Activated CD4-positive, alpha-beta memory T cell treated with anti-CD3 and anti-CD28 coated beads for 36 hours (primary cell): ENCODE measurements at regions not wholly inside any gene's neighbourhood (a gene's known extent, or its start where the extent isn't known, plus 50 kb on each side); places are given as distances from the start of the nearest gene placed in this dataset.

Experiments
- CTCF ChIA-PET: fragments of 350-600 bp; sonication (Branson Sonifier 250); formaldehyde crosslinking; loops from one replicate; lab custom pipeline; 2021; ENCODE audit warnings: antibody characterized with exemption, inconsistent platforms; lab: Charles Lee
- POLR2A ChIA-PET: fragments of 350-600 bp; sonication (Branson Sonifier 250); formaldehyde crosslinking; loops from one replicate; lab custom pipeline; 2021; ENCODE audit warnings: antibody characterized with exemption; lab: Charles Lee
- DNase-seq: peaks from one replicate; pipeline ENCODE4 v3.0.0-alpha.2; 2020
- H3K27ac Mint-ChIP-seq: one replicate; pipeline ENCODE4 v1.8.0; 2021; ENCODE audit warnings: mixed read lengths
- H3K27me3 Mint-ChIP-seq: one replicate; pipeline ENCODE4 v1.8.0; 2021; ENCODE audit warnings: mixed read lengths
- H3K36me3 Mint-ChIP-seq: one replicate; pipeline ENCODE4 v1.8.0; 2021; ENCODE audit warnings: mixed read lengths
- H3K4me1 Mint-ChIP-seq: one replicate; pipeline ENCODE4 v1.8.0; 2021; ENCODE audit warnings: low read depth, mixed read lengths
- H3K4me3 Mint-ChIP-seq: one replicate; pipeline ENCODE4 v1.8.0; 2021; ENCODE audit warnings: mild to moderate bottlenecking, mixed read lengths
- H3K9me3 Mint-ChIP-seq: one replicate; pipeline ENCODE4 v1.8.0; 2021; ENCODE audit warnings: mixed read lengths
- intact Hi-C: fragments of 100-400 bp; cut with micrococcal nuclease; formaldehyde crosslinking; loops from one replicate; pipeline ENCODE4 v1.15.1; 2023

- ChIA-PET POLR2A (no interaction called here), CTCF (no interaction called here)
- H3K4me3 Mint-ChIP-seq: no peak overlapping the region
- H3K9me3 Mint-ChIP-seq: no peaks in the 10 kb centered on the region
- H3K27ac Mint-ChIP-seq: no peak overlapping the region
- no peak for DNase-seq
- H3K36me3 Mint-ChIP-seq: no peaks in the 10 kb centered on the region
- peaks cover 50% of the 10 kb centered on the region for H3K27me3 Mint-ChIP-seq
- intact Hi-C loops: no loop called here
- peaks cover 15% of the 10 kb centered on the region for H3K4me1 Mint-ChIP-seq
Observed at GRCh38 chr18:76654577-76654976, 159.5 kb upstream of the ZNF516 start.

DNA sequence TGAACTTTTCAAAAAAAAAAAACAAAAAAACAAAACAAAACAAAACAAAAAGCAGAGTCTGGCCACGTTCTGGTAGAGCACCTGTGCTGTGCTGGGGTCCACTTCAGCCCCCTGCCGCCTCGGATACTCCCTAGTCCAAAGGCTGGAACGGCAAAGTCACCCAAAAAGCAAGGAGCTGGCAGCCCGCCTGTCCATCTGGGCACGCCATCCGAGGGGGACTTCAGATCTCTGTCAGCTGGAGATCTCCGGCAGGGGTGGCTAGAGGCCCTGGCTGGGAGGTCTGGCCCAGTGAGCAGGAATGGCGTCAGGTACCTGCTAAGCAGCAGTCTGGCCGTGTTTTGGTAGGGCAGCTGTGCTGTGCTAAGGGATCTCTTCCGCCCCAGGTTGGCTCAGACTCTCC is 152.3 kb upstream of the ZNF516 start:
- H3K4me1 Mint-ChIP-seq: peaks cover 2% of the 10 kb centered on the region
- no peak overlapping the region for H3K27ac Mint-ChIP-seq
- H3K9me3 Mint-ChIP-seq: no peaks in the 10 kb centered on the region
- peaks cover 13% of the 10 kb centered on the region for H3K27me3 Mint-ChIP-seq
- ChIA-PET CTCF (no interaction called here), POLR2A (no interaction called here)
- no peak overlapping the region for H3K4me3 Mint-ChIP-seq
- no peaks in the 10 kb centered on the region for H3K36me3 Mint-ChIP-seq
- intact Hi-C loops: no loop called here
- no peak for DNase-seq

DNA sequence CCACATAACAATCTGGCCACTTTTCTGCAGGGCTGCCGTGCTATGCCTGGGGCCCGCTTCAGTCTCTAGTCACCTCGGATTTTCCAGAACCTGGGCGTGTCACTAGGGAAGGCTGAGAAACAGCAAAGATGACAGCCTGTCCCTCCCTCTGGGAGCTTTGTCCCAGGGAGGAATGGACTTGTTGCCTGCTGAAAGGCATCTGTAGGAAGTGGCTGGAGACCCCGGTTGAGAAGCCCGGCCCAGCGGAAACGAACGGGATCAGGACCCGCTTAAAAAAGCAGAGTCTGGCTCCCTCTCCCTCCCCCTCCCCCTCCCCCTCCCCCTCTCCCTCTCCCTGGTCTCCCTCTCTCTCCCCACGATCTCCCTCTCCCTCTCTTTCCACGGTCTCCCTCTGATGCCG is 149.5 kb upstream of the ZNF516 start:
- ChIA-PET CTCF (interaction anchor here (1.1 kb wide), 1 partner anchor 65 kb away, joined by 4 read pairs; no protein-coding TSS in a partner anchor), POLR2A (no interaction called here)
- Mint-ChIP-seq H3K9me3 (no peaks in the 10 kb centered on the region), H3K27me3 (peaks cover 2% of the 10 kb centered on the region), H3K36me3 (no peaks in the 10 kb centered on the region), H3K4me1 (peaks cover 2% of the 10 kb centered on the region), H3K4me3 (no peak overlapping the region), H3K27ac (no peak overlapping the region)
- DNase-seq: no peak
- intact Hi-C loops: no loop called here

GRCh38 chr18:76643996-76644395 is 149.0 kb upstream of the ZNF516 start:
- no peaks in the 10 kb centered on the region for H3K36me3 Mint-ChIP-seq
- intact Hi-C loops: no loop called here
- no peak overlapping the region for H3K4me3 Mint-ChIP-seq
- DNase-seq: peak; percentile 17
- no peak overlapping the region for H3K27ac Mint-ChIP-seq
- H3K4me1 Mint-ChIP-seq: peaks cover 2% of the 10 kb centered on the region
- no peaks in the 10 kb centered on the region for H3K9me3 Mint-ChIP-seq
- ChIA-PET POLR2A (interaction anchor here (0.6 kb wide), 1 partner anchor 43 kb away, joined by 4 read pairs; no protein-coding TSS in a partner anchor), CTCF (interaction anchor here (1.1 kb wide), 1 partner anchor 66 kb away, joined by 4 read pairs; no protein-coding TSS in a partner anchor)
- H3K27me3 Mint-ChIP-seq: no peaks in the 10 kb centered on the region

GRCh38 chr18:76643199-76643598 is 148.2 kb upstream of the ZNF516 start:
- Mint-ChIP-seq H3K36me3 (no peaks in the 10 kb centered on the region), H3K9me3 (no peaks in the 10 kb centered on the region), H3K4me1 (peaks cover 2% of the 10 kb centered on the region), H3K27me3 (peaks cover 1% of the 10 kb centered on the region), H3K27ac (no peak overlapping the region), H3K4me3 (no peak overlapping the region)
- no peak for DNase-seq
- ChIA-PET CTCF (no interaction called here), POLR2A (interaction anchor here (0.6 kb wide), 1 partner anchor 44 kb away, joined by 4 read pairs; no protein-coding TSS in a partner anchor)
- intact Hi-C loops: no loop called here

- no peak for DNase-seq
- Mint-ChIP-seq H3K9me3 (no peaks in the 10 kb centered on the region), H3K4me3 (no peak overlapping the region), H3K4me1 (peaks cover 2% of the 10 kb centered on the region), H3K36me3 (no peaks in the 10 kb centered on the region), H3K27ac (no peak overlapping the region), H3K27me3 (peaks cover 6% of the 10 kb centered on the region)
- intact Hi-C loops: no loop called here
- POLR2A ChIA-PET: no interaction called here
- CTCF ChIA-PET: interaction anchor here (0.6 kb wide), 1 partner anchor 26 kb away, joined by 3 read pairs; no protein-coding TSS in a partner anchor
Observed at GRCh38 chr18:76640438-76640837, 145.4 kb upstream of the ZNF516 start.

DNA sequence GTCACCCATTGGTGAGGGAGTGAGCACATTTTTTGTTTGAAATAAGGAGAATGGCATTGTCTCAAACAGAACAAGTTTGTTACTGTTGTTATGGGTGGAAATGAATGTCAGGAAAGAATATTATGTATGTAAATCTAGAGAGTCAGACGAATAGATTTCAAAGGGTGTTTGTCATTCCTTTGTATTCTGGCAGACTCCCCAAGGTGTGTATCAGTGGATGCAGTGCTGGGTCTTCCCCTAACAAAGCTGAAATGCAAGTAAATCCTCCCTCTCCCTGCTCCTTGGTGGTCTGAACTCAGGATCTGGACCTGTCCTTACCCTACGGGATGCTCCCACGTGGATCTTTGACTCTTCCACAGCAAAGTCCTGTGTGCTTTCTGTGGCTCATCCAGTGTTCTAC is 139.5 kb upstream of the ZNF516 start:
- peaks cover 13% of the 10 kb centered on the region for H3K27me3 Mint-ChIP-seq
- DNase-seq: no peak
- H3K9me3 Mint-ChIP-seq: no peaks in the 10 kb centered on the region
- no peaks in the 10 kb centered on the region for H3K36me3 Mint-ChIP-seq
- CTCF ChIA-PET: no interaction called here
- H3K27ac Mint-ChIP-seq: no peak overlapping the region
- intact Hi-C loops: no loop called here
- H3K4me1 Mint-ChIP-seq: no peaks in the 10 kb centered on the region
- POLR2A ChIA-PET: no interaction called here
- no peak overlapping the region for H3K4me3 Mint-ChIP-seq

DNA sequence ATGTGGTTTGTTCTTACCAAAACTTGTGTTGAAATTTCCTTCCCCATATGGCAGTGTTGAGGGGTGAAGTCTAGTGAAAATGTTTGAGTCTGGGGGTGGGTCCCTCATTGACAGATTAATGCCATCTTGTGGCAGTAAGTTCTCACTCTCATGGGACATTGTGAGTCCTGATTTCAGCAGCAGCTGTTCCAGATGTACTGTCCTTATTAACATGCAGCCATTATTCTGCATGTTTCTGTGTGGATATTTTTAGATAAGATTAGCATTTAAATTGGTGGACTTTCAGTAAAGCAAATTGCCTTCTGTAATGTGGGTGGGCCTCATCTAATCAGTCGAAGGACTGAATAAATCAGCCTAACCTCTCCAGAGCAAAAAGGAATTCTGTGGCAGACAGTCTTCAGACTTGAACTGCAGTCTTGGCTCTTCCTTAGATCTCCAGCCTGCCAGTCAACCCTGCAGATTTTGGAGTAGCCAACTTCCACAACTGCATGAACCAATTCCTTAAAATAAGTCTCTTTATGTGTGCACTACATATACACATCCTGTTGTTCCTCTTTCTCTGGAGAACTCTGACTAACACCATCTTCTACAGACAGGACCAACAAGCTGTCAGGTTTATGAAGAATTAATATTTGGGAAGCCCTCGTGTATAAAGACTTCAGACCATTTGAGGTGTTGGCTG is 138.7 kb upstream of the ZNF516 start:
- CTCF ChIA-PET: no interaction called here
- Mint-ChIP-seq H3K27me3 (peaks cover 13% of the 10 kb centered on the region), H3K27ac (no peak overlapping the region), H3K9me3 (no peaks in the 10 kb centered on the region), H3K4me1 (no peaks in the 10 kb centered on the region), H3K36me3 (no peaks in the 10 kb centered on the region), H3K4me3 (no peak overlapping the region)
- POLR2A ChIA-PET: no interaction called here
- intact Hi-C loops: no loop called here
- DNase-seq: no peak

GRCh38 chr18:76627444-76627843 is 132.4 kb upstream of the ZNF516 start:
- no peak overlapping the region for H3K4me3 Mint-ChIP-seq
- intact Hi-C loops: no loop called here
- CTCF ChIA-PET: interaction anchor here (1.4 kb wide), 1 partner anchor 82 kb away, joined by 3 read pairs; no protein-coding TSS in a partner anchor
- no peak for DNase-seq
- H3K27ac Mint-ChIP-seq: no peak overlapping the region
- peaks cover 2% of the 10 kb centered on the region for H3K9me3 Mint-ChIP-seq
- H3K27me3 Mint-ChIP-seq: peaks cover 19% of the 10 kb centered on the region
- no peaks in the 10 kb centered on the region for H3K36me3 Mint-ChIP-seq
- no peaks in the 10 kb centered on the region for H3K4me1 Mint-ChIP-seq
- POLR2A ChIA-PET: no interaction called here

GRCh38 chr18:76626991-76627390 is 131.9 kb upstream of the ZNF516 start:
- CTCF ChIA-PET: interaction anchor here (1.4 kb wide), 1 partner anchor 83 kb away, joined by 3 read pairs; no protein-coding TSS in a partner anchor
- peaks cover 2% of the 10 kb centered on the region for H3K9me3 Mint-ChIP-seq
- POLR2A ChIA-PET: no interaction called here
- H3K27me3 Mint-ChIP-seq: peaks cover 21% of the 10 kb centered on the region
- H3K4me3 Mint-ChIP-seq: no peak overlapping the region
- no peaks in the 10 kb centered on the region for H3K36me3 Mint-ChIP-seq
- DNase-seq: no peak
- H3K4me1 Mint-ChIP-seq: no peaks in the 10 kb centered on the region
- intact Hi-C loops: no loop called here
- no peak overlapping the region for H3K27ac Mint-ChIP-seq

DNA sequence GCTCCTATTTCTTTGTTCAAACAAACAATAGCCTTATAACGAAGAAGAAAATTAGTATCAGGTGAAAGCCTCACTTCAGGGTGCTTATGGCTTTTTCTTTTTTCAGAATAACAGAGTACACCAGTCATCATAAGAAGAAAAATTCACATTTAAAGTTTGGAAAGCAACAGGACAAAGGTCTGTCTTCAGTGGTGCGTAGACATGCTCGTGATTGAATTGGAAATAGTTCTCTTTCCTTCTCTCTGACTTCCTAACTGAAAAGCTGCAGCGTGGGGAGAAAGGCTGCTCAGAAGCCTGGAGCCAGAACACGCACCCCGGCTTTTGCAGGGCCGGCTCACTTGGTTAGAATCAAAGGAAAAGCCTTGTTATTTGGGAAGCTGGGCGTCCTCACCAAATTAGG is 127.6 kb upstream of the ZNF516 start:
- CTCF ChIA-PET: no interaction called here
- POLR2A ChIA-PET: no interaction called here
- peaks cover 4% of the 10 kb centered on the region for H3K4me1 Mint-ChIP-seq
- DNase-seq: no peak
- H3K27me3 Mint-ChIP-seq: peaks cover 26% of the 10 kb centered on the region
- no peak overlapping the region for H3K4me3 Mint-ChIP-seq
- H3K9me3 Mint-ChIP-seq: no peaks in the 10 kb centered on the region
- no peaks in the 10 kb centered on the region for H3K36me3 Mint-ChIP-seq
- intact Hi-C loops: loop anchor here (5.0 kb wide), 2 partner anchors 130 to 225 kb away; no protein-coding TSS in a partner anchor
- no peak overlapping the region for H3K27ac Mint-ChIP-seq

DNA sequence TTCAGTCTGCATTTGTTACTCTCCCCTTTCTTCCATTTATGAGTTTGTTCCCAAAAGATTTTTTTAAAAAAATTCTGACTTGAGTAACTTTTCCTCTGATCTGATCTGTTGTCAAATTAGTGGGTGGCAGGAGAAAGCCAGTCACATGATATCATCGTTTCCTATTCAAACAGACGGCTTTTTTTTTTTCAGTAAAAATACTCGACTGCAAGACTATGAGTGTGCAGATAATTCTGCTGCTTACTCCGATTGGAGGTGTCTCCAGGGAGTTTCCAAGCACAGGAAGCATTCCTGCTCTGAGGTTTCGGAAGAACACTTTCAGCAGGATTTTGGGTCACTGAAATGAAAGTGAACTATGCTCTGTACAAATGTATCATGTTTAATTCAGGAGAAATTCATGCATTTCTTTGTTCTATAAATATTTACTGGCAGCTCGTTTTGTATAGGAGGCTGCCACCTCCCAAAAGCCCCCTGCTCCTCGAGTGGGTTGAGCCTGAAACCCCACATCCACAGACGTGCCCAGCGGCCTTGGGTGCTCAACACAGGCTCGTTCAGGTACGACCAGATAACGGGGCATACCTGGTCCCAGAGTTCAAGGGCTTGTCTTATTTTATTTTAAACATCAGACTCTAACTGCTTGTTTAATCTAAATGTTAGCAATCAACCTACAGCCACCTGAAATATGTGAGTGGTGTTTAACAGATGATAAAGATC is 126.9 kb upstream of the ZNF516 start:
- Mint-ChIP-seq H3K27ac (no peak overlapping the region), H3K4me3 (no peak overlapping the region), H3K4me1 (peaks cover 4% of the 10 kb centered on the region), H3K9me3 (no peaks in the 10 kb centered on the region), H3K27me3 (peaks cover 28% of the 10 kb centered on the region), H3K36me3 (no peaks in the 10 kb centered on the region)
- no peak for DNase-seq
- intact Hi-C loops: loop anchor here (5.0 kb wide), 2 partner anchors 130 to 225 kb away; no protein-coding TSS in a partner anchor
- ChIA-PET CTCF (interaction anchor here (1.5 kb wide), 1 partner anchor 88 kb away, joined by 5 read pairs; no protein-coding TSS in a partner anchor), POLR2A (no interaction called here)
